ENCODE measurements at regions not wholly inside any gene's neighbourhood (a gene's known extent, or its start where the extent isn't known, plus 50 kb on each side); places are given as distances from the start of the nearest gene placed in this dataset.

GRCh38 chr3:26099692-26100091 lies 309.8 kb downstream of the OXSM start:
- H3K79me2 ChIP-seq (ENCODE audit: control insufficient read depth, insufficient read depth, low read length) = no peaks in the 10 kb centered on the region
- no peak overlapping the region for H3K4me2 ChIP-seq (ENCODE audit: control insufficient read depth, extremely low read depth, insufficient read depth, low read depth, low read length)
- no peak overlapping the region for H3K27ac ChIP-seq (ENCODE audit: control insufficient read depth, insufficient read depth, low read length)
- FAIRE-seq (no peak), DNase-seq (ENCODE audit: low read depth, low spot score) (no peak)
- dilution Hi-C loops (cut with MboI; ENCODE audit: extremely low pct_ligation_motif_present, low sequenced_read_pairs) = no loop called here
- H3K27me3 ChIP-seq (ENCODE audit: control insufficient read depth, extremely low read depth, insufficient read depth, low read length) = no peaks in the 10 kb centered on the region
- no peak overlapping the region for H3K4me3 ChIP-seq (ENCODE audit: control insufficient read depth in 2 of 3, extremely low read depth in 1 of 3, insufficient read depth in 2 of 3, low read depth in 1 of 3, low read length in 3 of 3)
- H3K9me3 ChIP-seq (ENCODE audit: control insufficient read depth, low read depth, low read length) = no peaks in the 10 kb centered on the region
- H3K4me1 ChIP-seq (ENCODE audit: control insufficient read depth, extremely low read depth, insufficient read depth, low read length) = no peaks in the 10 kb centered on the region
- no peaks in the 10 kb centered on the region for H3K36me3 ChIP-seq (ENCODE audit: control insufficient read depth in 2 of 2, extremely low read depth in 1 of 2, insufficient read depth in 2 of 2, low read length in 2 of 2)
- no peaks in the 10 kb centered on the region for H3K9me1 ChIP-seq (ENCODE audit: control insufficient read depth, extremely low read depth, insufficient read depth, low read length)
- H4K20me1 ChIP-seq (ENCODE audit: control insufficient read depth, extremely low read depth, insufficient read depth, low read length) = no peaks in the 10 kb centered on the region
- no peak overlapping the region for H2AFZ ChIP-seq (ENCODE audit: control insufficient read depth, low read length)
- TF ChIP-seq EZH2 (IDR thresholded peaks at IDR 0.05; ENCODE audit: low read length) = no peak
- no peak for TF ChIP-seq CTCF (optimal IDR thresholded peaks at IDR 0.05 in 1 of 3, IDR thresholded peaks at IDR 0.05 in 1 of 3, conservative IDR thresholded peaks at IDR 0.05 in 1 of 3; ENCODE audit: extremely low read depth in 1 of 3, insufficient read depth in 2 of 3, low read length in 3 of 3)
- H3K9ac ChIP-seq (ENCODE audit: control insufficient read depth, extremely low read depth, insufficient read depth, low read length) = no peak overlapping the region

- Histone ChIP-seq H3K36me3 (ENCODE audit: control insufficient read depth in 2 of 2, extremely low read depth in 1 of 2, insufficient read depth in 2 of 2, low read length in 2 of 2) (no peaks in the 10 kb centered on the region), H3K27me3 (ENCODE audit: control insufficient read depth, extremely low read depth, insufficient read depth, low read length) (no peaks in the 10 kb centered on the region), H4K20me1 (ENCODE audit: control insufficient read depth, extremely low read depth, insufficient read depth, low read length) (no peaks in the 10 kb centered on the region), H3K27ac (ENCODE audit: control insufficient read depth, insufficient read depth, low read length) (no peak overlapping the region), H3K4me1 (ENCODE audit: control insufficient read depth, extremely low read depth, insufficient read depth, low read length) (no peaks in the 10 kb centered on the region), H3K79me2 (ENCODE audit: control insufficient read depth, insufficient read depth, low read length) (no peaks in the 10 kb centered on the region), H3K4me3 (ENCODE audit: control insufficient read depth in 2 of 3, extremely low read depth in 1 of 3, insufficient read depth in 2 of 3, low read depth in 1 of 3, low read length in 3 of 3) (no peak overlapping the region), H3K9me1 (ENCODE audit: control insufficient read depth, extremely low read depth, insufficient read depth, low read length) (no peaks in the 10 kb centered on the region), H3K4me2 (ENCODE audit: control insufficient read depth, extremely low read depth, insufficient read depth, low read depth, low read length) (no peak overlapping the region), H3K9me3 (ENCODE audit: control insufficient read depth, low read depth, low read length) (no peaks in the 10 kb centered on the region), H2AFZ (ENCODE audit: control insufficient read depth, low read length) (no peak overlapping the region), H3K9ac (ENCODE audit: control insufficient read depth, extremely low read depth, insufficient read depth, low read length) (no peak overlapping the region)
- TF ChIP-seq EZH2 (IDR thresholded peaks at IDR 0.05; ENCODE audit: low read length) = no peak
- no peak for TF ChIP-seq CTCF (optimal IDR thresholded peaks at IDR 0.05 in 1 of 3, IDR thresholded peaks at IDR 0.05 in 1 of 3, conservative IDR thresholded peaks at IDR 0.05 in 1 of 3; ENCODE audit: extremely low read depth in 1 of 3, insufficient read depth in 2 of 3, low read length in 3 of 3)
- DNase-seq (ENCODE audit: low read depth, low spot score) = no peak
- dilution Hi-C loops (cut with MboI; ENCODE audit: extremely low pct_ligation_motif_present, low sequenced_read_pairs) = no loop called here
- no peak for FAIRE-seq
Observed at GRCh38 chr3:26100176-26100575, 310.3 kb downstream of the OXSM start.

Measured in keratinocyte (primary cell).